AG04450 (cell line): ENCODE measurements at regions not wholly inside any gene's neighbourhood (a gene's known extent, or its start where the extent isn't known, plus 50 kb on each side); places are given as distances from the start of the nearest gene placed in this dataset.

Experiments used
- CTCF ChIA-PET: fragments of 300-600, 350-600 bp; formaldehyde crosslinking; extraction: SDS; loops from one replicate; lab custom pipeline; 2022; ENCODE audit warnings: antibody characterized with exemption, inconsistent platforms; lab: Charles Lee
- POLR2A ChIA-PET: fragments of 350-600 bp; formaldehyde crosslinking; extraction: SDS; loops from one replicate; lab custom pipeline; 2021; ENCODE audit warnings: antibody characterized with exemption, inconsistent platforms; lab: Yijun Ruan, JAX
- DNase-seq: peaks from one replicate; pipeline ENCODE4 v3.0.0-alpha.2; 2011; ENCODE audit warnings: low read depth, low spot score
- H3K27ac ChIP-seq: one replicate; pipeline ENCODE4 v1.5.1; 2012; ENCODE audit warnings: low read depth, low read length, control low read depth
- H3K27me3 ChIP-seq: one replicate; pipeline ENCODE4 v1.6.0; 2012; ENCODE audit warnings: low read length; ENCODE audit not compliant: control insufficient read depth, insufficient read depth
- H3K4me3 ChIP-seq: 2 replicates; pipeline ENCODE4 v1.5.1; 2011; ENCODE audit warnings: mild to moderate bottlenecking, low read depth, low read length, control low read depth
- H3K9me3 ChIP-seq: 2 replicates; pipeline ENCODE4 v1.5.1; 2012; ENCODE audit warnings: low read length; ENCODE audit not compliant: control insufficient read depth, insufficient read depth
- TF ChIP-seq, protein P1 (sequence below): IDR thresholded peaks from 2 replicates; pipeline ENCODE4 v1.5.1; 2011; ENCODE audit warnings: low read depth, low read length, control low read depth, inconsistent platforms

DNA sequence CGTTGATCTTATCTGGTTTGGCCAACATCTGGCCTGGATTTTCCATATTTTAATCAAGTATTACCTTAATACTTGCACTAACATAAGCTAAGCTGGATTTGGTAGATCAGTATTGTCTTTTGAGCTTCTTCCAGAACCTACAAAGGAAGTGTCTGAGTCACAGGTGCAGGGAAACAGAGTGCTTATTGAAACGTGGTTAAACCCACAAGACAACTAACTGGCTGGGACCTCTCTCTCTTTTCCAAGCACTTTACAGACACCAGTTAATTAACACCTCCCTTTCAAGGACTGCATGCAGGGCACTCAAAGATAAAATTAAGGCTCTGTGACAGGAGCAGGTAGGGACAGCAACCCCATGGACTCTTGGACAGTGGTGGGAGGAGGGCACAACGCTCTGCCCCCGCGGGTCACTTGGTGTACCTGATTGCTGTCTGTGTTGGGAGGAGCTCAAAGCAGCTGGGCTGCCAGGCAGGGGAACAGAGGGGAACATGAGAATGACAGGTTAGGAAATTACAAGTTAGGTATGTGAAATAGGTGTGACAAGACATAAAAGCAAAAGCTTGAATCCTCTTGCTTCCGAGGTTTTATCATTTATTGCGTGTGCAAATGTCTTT is 133.7 kb upstream of the MON1B start:
- Histone ChIP-seq H3K4me3 (no peak overlapping the region), H3K27me3 (no peaks in the 10 kb centered on the region), H3K9me3 (no peaks in the 10 kb centered on the region), H3K27ac (no peak overlapping the region)
- CTCF ChIA-PET = interaction anchor here (0.6 kb wide), 1 partner anchor 177 kb away, joined by 7 read pairs; no protein-coding TSS in a partner anchor
- POLR2A ChIA-PET = no interaction called here
- TF ChIP-seq, protein P1, sequence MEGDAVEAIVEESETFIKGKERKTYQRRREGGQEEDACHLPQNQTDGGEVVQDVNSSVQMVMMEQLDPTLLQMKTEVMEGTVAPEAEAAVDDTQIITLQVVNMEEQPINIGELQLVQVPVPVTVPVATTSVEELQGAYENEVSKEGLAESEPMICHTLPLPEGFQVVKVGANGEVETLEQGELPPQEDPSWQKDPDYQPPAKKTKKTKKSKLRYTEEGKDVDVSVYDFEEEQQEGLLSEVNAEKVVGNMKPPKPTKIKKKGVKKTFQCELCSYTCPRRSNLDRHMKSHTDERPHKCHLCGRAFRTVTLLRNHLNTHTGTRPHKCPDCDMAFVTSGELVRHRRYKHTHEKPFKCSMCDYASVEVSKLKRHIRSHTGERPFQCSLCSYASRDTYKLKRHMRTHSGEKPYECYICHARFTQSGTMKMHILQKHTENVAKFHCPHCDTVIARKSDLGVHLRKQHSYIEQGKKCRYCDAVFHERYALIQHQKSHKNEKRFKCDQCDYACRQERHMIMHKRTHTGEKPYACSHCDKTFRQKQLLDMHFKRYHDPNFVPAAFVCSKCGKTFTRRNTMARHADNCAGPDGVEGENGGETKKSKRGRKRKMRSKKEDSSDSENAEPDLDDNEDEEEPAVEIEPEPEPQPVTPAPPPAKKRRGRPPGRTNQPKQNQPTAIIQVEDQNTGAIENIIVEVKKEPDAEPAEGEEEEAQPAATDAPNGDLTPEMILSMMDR = no peak
- no peak for DNase-seq

DNA sequence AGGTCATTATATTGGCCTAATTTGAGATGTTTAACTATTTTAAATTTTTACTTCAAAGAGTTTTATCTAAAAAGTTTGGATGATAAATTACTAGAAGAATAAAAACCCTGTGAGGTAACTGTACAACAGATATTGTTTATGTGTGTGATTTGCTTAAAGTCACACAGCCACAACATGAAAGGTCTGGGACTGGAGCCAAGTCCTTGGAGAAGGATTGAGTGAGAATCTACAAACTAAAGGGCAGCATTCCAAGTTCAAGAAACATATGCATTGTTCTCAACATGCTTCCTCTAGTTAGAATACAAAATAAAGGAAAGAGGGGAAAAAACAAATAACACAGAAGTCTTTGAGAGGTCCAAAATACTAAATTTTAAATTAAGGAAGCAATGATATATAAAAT is 131.5 kb upstream of the MON1B start:
- Histone ChIP-seq H3K4me3 (no peak overlapping the region), H3K9me3 (no peaks in the 10 kb centered on the region), H3K27ac (no peak overlapping the region), H3K27me3 (no peaks in the 10 kb centered on the region)
- DNase-seq = no peak
- ChIA-PET CTCF (no interaction called here), POLR2A (no interaction called here)
- TF ChIP-seq, protein P1 = no peak

- DNase-seq = no peak
- TF ChIP-seq, protein P1 = no peak
- Histone ChIP-seq H3K9me3 (no peaks in the 10 kb centered on the region), H3K4me3 (no peak overlapping the region), H3K27ac (no peak overlapping the region), H3K27me3 (no peaks in the 10 kb centered on the region)
- POLR2A ChIA-PET = no interaction called here
- CTCF ChIA-PET = no interaction called here
These were observed 130.4 kb upstream of the MON1B start for GRCh38 chr16:77060614-77061013.

- no peaks in the 10 kb centered on the region for H3K27me3 ChIP-seq
- TF ChIP-seq, protein P1 = no peak
- no peak overlapping the region for H3K4me3 ChIP-seq
- CTCF ChIA-PET = interaction anchor here (0.5 to 0.6 kb wide), 2 partner anchors 106 to 109 kb away, joined by 3 to 5 read pairs; no protein-coding TSS in a partner anchor
- no peaks in the 10 kb centered on the region for H3K9me3 ChIP-seq
- DNase-seq = no peak
- no peak overlapping the region for H3K27ac ChIP-seq
- POLR2A ChIA-PET = no interaction called here
These were observed 127.9 kb upstream of the MON1B start for GRCh38 chr16:77062878-77063675.

DNA sequence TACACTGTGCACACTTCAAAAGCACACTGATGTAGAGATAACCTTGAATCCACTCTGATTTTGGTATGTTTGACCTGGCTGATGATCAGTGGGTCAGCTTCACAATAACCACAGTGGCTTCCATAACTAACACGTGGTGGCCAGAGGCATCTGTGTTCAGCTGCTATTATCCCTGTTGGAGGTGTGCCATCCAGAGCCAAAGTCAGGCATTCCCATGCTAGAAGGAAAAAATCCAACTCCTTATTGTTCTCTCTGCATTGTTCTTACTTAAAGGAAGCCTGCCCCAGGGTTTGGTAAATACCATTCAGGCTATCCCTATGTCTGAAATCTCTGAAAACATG is 127.3 kb upstream of the MON1B start:
- no peaks in the 10 kb centered on the region for H3K9me3 ChIP-seq
- no peaks in the 10 kb centered on the region for H3K27me3 ChIP-seq
- TF ChIP-seq, protein P1 = no peak
- POLR2A ChIA-PET = no interaction called here
- CTCF ChIA-PET = interaction anchor here (0.6 kb wide), 1 partner anchor 105 kb away, joined by 3 read pairs; no protein-coding TSS in a partner anchor
- no peak overlapping the region for H3K27ac ChIP-seq
- no peak overlapping the region for H3K4me3 ChIP-seq
- DNase-seq = no peak
